HG02840 (cell line): ENCODE measurements at regions not wholly inside any gene's neighbourhood (a gene's known extent, or its start where the extent isn't known, plus 50 kb on each side); places are given as distances from the start of the nearest gene placed in this dataset.

Source experiments
- ATAC-seq: cut with Tn5 transposase; IDR thresholded peaks from one replicate; pipeline ENCODE4 v1.9.1; 2021; ENCODE audit warnings: mild to moderate bottlenecking, moderate library complexity, moderate number of reproducible peaks; ENCODE audit not compliant: unreplicated experiment, low FRiP score

- no peak for ATAC-seq
Measured at GRCh38 chr10:31140716-31141115, 109.1 kb upstream of the ZNF438 start.

- ATAC-seq, result no peak
Measured at GRCh38 chr10:31142026-31142425, 110.4 kb upstream of the ZNF438 start.

- no peak for ATAC-seq
Measured at GRCh38 chr10:31143331-31143935, 111.8 kb upstream of the ZNF438 start.

- ATAC-seq, result no peak
Measured at GRCh38 chr10:31145986-31146385, 114.3 kb upstream of the ZNF438 start.

- ATAC-seq, result no peak
Measured at GRCh38 chr10:31146491-31147209, 115.0 kb upstream of the ZNF438 start.

GRCh38 chr10:31147210-31147608 lies 115.5 kb upstream of the ZNF438 start:
- no peak for ATAC-seq

- ATAC-seq, result no peak
Measured at GRCh38 chr10:31148951-31149350, 117.3 kb upstream of the ZNF438 start.

GRCh38 chr10:31149835-31150512 lies 118.3 kb upstream of the ZNF438 start:
- no peak for ATAC-seq

GRCh38 chr10:31151301-31151700 lies 119.6 kb upstream of the ZNF438 start:
- no peak for ATAC-seq

GRCh38 chr10:31152421-31153135 lies 120.9 kb upstream of the ZNF438 start:
- ATAC-seq, result no peak

GRCh38 chr10:31153161-31153560 lies 121.5 kb upstream of the ZNF438 start:
- ATAC-seq, result no peak

- no peak for ATAC-seq
Measured at GRCh38 chr10:31153692-31154091, 122.0 kb upstream of the ZNF438 start.

GRCh38 chr10:31154996-31155395 lies 123.3 kb upstream of the ZNF438 start:
- ATAC-seq, result no peak

GRCh38 chr10:31157123-31158010 lies 125.7 kb upstream of the ZNF438 start:
- ATAC-seq, result no peak

GRCh38 chr10:31158011-31158658 lies 126.5 kb upstream of the ZNF438 start:
- ATAC-seq, result no peak

- ATAC-seq, result no peak
Measured at GRCh38 chr10:31166606-31167005, 134.9 kb upstream of the ZNF438 start.

GRCh38 chr10:31170636-31171035 lies 139.0 kb upstream of the ZNF438 start:
- no peak for ATAC-seq

GRCh38 chr10:31171402-31172083 lies 139.9 kb upstream of the ZNF438 start:
- no peak for ATAC-seq

- ATAC-seq, result no peak
Measured at GRCh38 chr10:31172925-31173324, 141.3 kb upstream of the ZNF438 start.
